GM23338 (cell line): ENCODE measurements at regions not wholly inside any gene's neighbourhood (a gene's known extent, or its start where the extent isn't known, plus 50 kb on each side); places are given as distances from the start of the nearest gene placed in this dataset.

Experiments
- CREB1 ChIP-seq: fragments of 250-450 bp; sonication (Bioruptor Pico); IDR thresholded peaks from 2 replicates; pipeline ENCODE4 v1.5.0; 2020; ENCODE audit warnings: low read depth, mild to moderate bottlenecking, moderate library complexity
- CTCF ChIP-seq, 2 experiments: fragments of 200-600 bp in 1 of 2; sonication (generic) in 1 of 2; conservative IDR thresholded peaks; 2 replicates each; pipeline versions ENCODE4 v1.5.1 to v1.6.1; 2016 to 2017; ENCODE audit warnings: antibody characterized with exemption in 2 of 2, low read depth in 2 of 2, mild to moderate bottlenecking in 2 of 2, moderate library complexity in 1 of 2
- EZH2 ChIP-seq: fragments of 200-600 bp; sonication (generic); IDR thresholded peaks from one replicate; pipeline ENCODE4 v1.8.0; 2017; ENCODE audit warnings: antibody characterized with exemption, mild to moderate bottlenecking, low read depth; ENCODE audit not compliant: unreplicated experiment
- EZH2phosphoT487 ChIP-seq: fragments of 200-600 bp; sonication (generic); IDR thresholded peaks from one replicate; pipeline ENCODE4 v1.8.1; 2018; ENCODE audit warnings: antibody characterized with exemption; ENCODE audit not compliant: unreplicated experiment
- JUNB ChIP-seq: IDR thresholded peaks from one replicate; pipeline ENCODE4 v1.6.1; 2016; ENCODE audit warnings: antibody characterized with exemption; ENCODE audit not compliant: unreplicated experiment
- POLR2AphosphoS5 ChIP-seq: IDR thresholded peaks from 2 replicates; pipeline ENCODE4 v1.6.1; 2016; ENCODE audit warnings: antibody characterized with exemption, low read depth
- REST ChIP-seq: IDR thresholded peaks from one replicate; pipeline ENCODE4 v1.6.1; 2018; ENCODE audit warnings: antibody characterized with exemption; ENCODE audit not compliant: unreplicated experiment

- peak; percentile 57 to 59 for TF ChIP-seq CTCF (conservative IDR thresholded peaks at IDR 0.05; ENCODE audit: low read depth in 2 of 2)
- TF ChIP-seq REST, result no peak
- no peak for TF ChIP-seq POLR2AphosphoS5
- TF ChIP-seq EZH2, result no peak
- no peak for TF ChIP-seq EZH2phosphoT487
- TF ChIP-seq JUNB, result no peak
- no peak for TF ChIP-seq CREB1 (CRISPR knock-in tag)
These were observed 187.0 kb upstream of the CDH13 start for GRCh38 chr16:82439678-82440293.
